Stimulated activated CD4-positive, alpha-beta T cell treated with anti-CD3 and anti-CD28 coated beads, Interleukin-15, amount 100 ng/mL, for 48 hours (primary cell): ENCODE measurements at regions not wholly inside any gene's neighbourhood (a gene's known extent, or its start where the extent isn't known, plus 50 kb on each side); places are given as distances from the start of the nearest gene placed in this dataset.

ENCODE experiments used
- DNase-seq, 2 donors: peaks; one replicate each; pipeline ENCODE4 v3.0.0-alpha.2; 2020; ENCODE audit warnings: low read depth in 2 of 2

DNA sequence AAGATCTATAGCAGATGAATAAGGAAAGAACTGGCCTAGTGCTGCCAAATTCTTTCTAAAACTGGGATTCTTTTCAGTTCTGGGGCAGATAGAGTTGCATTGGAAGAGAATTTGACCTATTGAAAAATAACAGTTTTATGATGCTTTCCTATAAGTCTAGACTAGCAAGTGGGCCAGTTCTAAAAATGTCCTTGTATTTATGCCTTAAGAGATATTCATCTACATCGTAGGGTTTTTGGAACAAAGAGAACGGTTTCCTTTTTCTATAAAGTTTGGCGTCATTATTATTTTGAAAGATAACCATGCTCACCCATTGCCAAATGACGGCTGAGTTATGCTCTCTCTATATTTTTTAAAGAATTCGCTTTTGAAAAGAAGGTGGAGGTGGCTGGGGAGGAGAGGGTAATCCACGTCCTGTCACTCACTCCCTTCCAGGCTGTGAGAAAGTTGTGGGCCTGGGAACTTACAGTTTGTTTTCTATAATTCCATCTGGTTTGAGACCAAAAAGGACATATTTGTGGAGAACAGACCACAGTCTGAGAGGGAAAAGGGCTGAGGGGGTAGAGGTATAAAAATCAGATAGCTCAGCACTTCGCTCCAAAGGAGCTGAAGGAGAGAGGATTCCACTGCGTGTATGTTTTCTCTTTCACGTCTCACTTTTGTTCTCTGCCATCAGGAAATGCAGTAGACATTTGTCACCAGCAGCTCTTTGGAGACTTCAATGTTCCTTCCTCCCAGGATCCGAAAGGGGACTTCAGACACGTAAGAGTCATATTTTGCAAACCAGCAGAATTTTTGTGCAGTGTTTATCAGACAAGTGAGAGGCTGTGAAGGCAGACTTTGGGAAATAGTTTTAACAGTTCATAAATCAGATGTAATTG lies 281.9 kb upstream of the FN1 start:
- DNase-seq: no peak

GRCh38 chr2:215716956-215717355 lies 281.1 kb upstream of the FN1 start:
- DNase-seq: no peak

DNA sequence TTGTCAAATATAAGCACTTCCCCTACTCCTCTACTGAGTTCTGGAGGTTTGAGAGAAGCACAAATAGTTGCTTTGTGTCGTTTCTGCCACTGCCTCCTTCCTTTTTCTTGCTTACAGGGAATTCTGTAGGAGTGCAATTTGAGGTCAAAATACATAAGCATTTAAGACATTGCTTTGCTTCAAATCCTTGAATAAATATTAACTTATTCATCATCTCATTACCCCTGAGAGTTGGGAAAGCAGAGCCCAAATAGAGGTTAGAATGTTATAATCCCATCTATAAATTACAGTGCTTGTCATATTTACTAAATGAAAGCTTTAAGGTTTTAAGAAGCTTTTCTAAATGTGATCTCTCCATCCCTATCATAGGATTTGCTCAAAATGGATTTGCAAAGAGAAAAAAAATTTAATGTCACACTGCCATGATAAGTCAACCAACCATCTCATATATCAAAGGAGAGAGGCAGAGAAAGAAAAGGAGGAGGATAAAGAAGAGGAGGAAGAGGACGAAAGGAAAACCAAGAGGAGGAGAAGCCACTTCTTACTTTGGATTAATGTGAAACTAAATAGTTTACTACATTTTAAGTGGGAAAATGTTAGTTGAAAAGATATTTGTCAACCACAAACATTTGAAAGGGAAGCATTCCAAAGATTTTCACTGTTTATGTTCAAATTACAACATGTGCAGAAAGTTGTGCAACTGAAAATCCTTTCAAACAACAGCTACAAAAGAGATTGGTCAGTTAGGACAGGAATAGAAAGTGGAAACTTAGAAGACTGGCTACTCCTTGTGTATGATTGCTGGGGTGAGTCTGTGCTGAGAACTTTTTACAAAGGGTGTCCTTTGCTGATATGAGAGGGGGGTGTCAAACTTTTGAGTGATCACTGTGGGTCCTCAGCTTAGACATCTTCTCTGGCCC lies 277.3 kb upstream of the FN1 start:
- DNase-seq: no peak

GRCh38 chr2:215712219-215712868 lies 276.5 kb upstream of the FN1 start:
- no peak for DNase-seq

DNA sequence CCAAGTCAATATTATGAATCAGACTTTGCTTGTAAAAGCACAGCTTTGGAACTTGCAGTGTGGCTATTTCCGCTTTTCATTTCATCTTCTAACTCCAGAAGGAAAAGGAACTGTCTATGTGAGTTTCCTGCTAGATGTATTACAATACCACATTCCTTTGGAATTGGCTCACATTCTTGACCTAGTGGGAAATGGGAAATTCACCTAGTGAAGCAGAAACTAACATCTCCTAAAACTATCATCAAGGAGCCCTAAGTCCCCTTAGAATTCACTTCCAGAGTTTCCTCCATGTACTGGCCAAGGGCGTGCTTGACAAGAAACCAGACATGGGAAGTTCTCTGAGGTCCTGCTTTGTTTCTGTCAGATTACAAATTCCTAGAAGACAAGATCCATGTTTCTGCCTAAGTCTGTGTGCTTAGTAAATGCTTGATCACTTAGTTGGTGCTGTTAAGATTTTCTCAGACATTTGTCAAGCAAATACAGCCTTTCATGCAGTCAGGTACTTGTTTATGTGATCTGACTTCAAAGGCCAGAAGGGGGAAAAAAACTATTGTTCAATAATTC lies 275.7 kb upstream of the FN1 start:
- no peak for DNase-seq

GRCh38 chr2:215707608-215708007 lies 271.7 kb upstream of the FN1 start:
- DNase-seq: no peak

DNA sequence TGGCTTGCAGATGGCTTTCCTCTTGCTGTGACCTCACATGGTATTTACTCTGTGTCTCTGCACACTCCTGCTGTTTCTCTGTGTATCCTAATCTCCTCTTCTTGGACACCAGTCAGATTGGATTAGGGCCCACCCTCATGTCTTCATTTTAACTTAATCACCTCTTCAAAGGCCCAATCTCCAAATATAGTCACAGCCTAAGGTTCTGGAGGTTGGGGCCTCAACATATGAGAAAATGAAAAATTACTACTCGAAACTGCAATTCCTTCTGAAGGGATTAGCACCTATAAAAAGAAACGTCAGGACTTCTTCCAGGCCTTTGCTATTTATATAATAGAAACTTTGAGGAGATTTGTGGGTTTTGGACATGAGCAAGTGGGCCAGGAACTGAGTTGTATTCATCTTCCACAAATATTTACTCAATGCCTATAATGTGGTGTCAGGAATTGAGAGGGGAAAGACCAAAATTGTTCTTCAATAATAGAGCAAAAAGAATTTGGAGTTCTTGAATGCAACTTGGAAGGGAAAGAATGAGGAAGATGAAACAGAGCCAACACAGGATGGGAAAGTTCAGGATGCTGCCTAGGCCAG lies 270.0 kb upstream of the FN1 start:
- DNase-seq: no peak

- DNase-seq: no peak
Observed at GRCh38 chr2:215705281-215705680, 269.4 kb upstream of the FN1 start.

- no peak for DNase-seq
Observed at GRCh38 chr2:215702116-215702902, 266.4 kb upstream of the FN1 start.

DNA sequence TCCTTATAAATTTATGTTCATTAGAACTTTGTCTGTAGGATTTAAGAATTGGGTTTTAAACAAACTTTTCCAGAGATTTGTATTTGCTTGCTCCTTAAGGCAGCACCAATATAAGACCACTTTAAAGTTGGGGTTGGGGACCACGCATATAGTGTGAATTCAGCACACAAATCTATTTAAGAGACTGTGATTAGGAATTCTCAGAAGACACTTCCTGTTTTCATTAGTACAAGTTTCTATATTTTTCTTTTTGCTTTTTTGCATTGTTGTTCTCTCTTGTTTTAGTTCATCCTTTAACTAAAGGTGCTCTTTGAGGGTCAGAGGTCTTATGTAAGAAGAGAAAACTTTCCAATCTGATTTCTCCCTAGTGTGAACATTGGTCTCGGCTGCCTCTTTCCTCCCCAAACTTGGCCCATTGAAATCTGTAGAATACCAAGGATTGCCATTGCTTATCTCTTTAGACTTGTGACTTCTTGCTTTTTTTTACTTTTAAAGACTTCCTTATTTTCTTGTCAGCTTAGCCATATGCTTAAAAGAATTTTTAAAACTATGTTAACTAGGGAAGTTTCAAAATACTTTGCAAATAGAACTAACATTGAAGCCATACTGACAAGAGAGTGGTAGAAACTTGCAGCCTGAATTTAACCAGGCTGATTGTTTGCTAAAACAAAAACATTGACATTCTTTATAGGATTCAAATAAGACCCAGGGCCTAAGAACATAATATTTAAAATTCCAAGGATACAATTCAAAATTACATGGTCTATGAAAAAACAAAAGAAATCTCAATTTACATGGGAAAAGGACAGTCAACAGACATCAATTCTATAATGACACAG lies 264.1 kb upstream of the FN1 start:
- no peak for DNase-seq

GRCh38 chr2:215699018-215699417 lies 263.1 kb upstream of the FN1 start:
- DNase-seq: no peak

DNA sequence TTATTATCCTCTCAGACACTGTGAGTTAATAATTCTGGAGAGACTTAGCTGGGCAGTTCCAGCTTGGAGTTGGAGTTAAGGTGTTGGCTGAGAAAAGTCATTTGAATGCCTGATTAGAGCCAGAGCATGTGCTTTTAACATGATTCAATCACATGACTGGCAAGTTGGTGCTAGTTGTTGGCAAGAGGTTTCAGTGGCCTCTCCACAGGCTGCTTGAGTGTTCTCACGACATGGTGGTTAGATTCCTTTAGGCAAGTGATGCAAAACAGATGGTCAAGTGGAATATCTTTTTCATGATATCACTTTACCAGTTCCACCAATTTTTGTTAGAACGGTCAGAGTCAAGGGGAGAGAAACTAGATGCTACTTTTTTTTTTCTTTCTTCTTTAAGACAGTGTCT lies 262.7 kb upstream of the FN1 start:
- DNase-seq: no peak

DNA sequence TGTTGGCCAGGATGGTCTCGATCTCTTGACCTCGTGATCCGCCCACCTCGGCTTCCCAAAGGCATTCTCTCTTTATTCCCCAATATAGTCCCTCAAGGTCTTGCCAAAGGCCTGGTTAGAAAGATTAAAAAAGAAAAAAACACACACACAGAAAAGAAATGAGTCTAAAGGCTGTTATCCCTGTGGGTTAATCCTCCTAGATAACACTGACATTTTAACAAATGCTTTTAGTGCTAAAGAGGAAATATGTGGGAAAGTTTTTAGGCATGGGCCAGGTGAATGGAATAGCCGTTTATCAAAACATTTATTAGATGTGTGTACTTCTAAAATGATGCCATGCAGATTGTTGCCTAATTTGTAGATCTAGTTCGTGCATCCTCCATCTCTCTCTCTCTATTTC lies 261.6 kb upstream of the FN1 start:
- no peak for DNase-seq

GRCh38 chr2:215697003-215697402 lies 261.1 kb upstream of the FN1 start:
- DNase-seq: no peak

- no peak for DNase-seq
Observed at GRCh38 chr2:215695861-215696260, 260.0 kb upstream of the FN1 start.

- DNase-seq: no peak
Observed at GRCh38 chr2:215693999-215694580, 258.2 kb upstream of the FN1 start.

DNA sequence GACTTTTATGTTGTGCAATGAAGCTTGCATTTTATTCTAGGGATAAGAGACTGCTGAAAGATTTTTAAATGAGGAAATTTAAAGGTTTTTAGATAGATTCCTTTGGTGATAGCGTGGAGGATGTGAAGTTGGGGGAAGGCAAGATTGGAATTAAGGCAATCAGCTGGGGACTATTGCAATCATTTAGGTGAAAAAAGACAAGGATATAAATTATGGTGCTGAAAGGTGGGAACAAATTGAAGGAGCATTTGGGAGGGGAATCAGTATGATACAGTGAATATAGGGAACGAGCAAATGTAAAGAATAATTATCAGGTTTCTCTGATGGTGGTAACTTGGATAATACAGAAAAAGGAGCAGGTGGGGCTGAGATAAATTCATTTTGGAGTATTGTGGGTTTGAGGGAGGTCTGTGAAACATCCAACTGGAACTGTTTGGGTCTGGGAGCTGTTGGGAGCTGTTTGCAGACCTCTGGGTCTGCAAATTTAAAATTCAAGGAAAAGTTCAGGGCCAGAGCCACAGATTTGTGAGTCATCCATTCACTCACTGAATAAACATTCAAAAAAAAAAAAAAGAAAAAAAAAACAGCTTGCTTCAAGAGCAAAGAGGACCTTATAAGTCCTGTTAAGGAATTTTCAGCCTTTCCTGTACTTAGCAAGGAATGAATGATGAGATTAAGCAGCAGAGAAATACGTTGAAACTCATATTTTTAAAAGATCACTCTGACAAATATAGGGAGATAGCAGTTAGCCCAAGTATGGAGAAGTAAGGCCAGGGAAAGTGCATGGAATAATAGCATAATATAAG lies 257.5 kb upstream of the FN1 start:
- no peak for DNase-seq

DNA sequence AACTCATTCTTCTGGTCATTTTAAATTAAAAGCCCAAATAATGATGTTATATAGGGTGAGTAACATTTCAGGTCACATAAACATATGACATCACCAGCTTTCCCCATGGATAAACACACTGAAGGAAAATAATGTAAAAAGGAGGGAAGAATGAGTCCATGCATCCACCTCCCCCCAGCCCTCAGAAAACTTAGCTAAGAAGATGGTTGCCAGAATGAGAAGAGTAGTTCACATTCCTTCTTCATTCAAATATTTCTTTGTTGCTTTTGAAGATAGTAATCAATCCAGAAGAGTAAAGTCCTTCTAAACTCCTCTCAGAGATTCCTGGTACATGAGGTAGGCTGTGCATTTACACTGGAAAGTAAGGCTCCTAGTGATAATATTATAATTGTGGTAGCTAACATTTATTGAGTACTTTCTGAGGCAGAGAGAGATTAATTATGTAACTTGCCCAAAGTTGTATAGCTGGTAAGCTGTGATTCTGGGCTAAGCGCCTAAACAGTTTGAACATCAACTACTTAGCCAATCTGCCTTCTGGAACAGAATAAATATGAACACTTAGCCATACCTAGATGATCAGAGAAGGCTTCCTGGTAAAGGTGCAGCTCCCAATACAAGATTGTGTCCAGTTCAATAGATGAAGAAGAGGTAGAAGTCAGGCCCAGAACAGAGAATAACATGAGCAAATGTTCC lies 256.7 kb upstream of the FN1 start:
- DNase-seq: no peak
